B cell (primary cell): ENCODE measurements at regions not wholly inside any gene's neighbourhood (a gene's known extent, or its start where the extent isn't known, plus 50 kb on each side); places are given as distances from the start of the nearest gene placed in this dataset.

Experiments
- ATAC-seq: fragments of 200-7000 bp; cut with Tn5 transposase; one replicate; pipeline ENCODE4 v1.10.0; 2021; ENCODE audit warnings: low read depth, mild to moderate bottlenecking, moderate number of reproducible peaks, moderate library complexity
- CTCF ChIA-PET: fragments of 350-600 bp; sonication (Branson Sonifier 250); formaldehyde crosslinking; loops from one replicate; lab custom pipeline; 2021; ENCODE audit warnings: antibody characterized with exemption, inconsistent platforms; lab: Charles Lee
- POLR2A ChIA-PET: fragments of 350-600 bp; sonication (Branson Sonifier 250); formaldehyde crosslinking; loops from one replicate; lab custom pipeline; 2021; ENCODE audit warnings: antibody characterized with exemption; lab: Charles Lee
- DNase-seq: peaks from one replicate; pipeline ENCODE4 v3.0.0; 2013
- H2AFZ ChIP-seq: 2 replicates; pipeline ENCODE4 v1.6.1; 2012; ENCODE audit warnings: mild to moderate bottlenecking, low read depth, low read length; ENCODE audit not compliant: insufficient read depth, poor library complexity, severe bottlenecking
- H3K27ac ChIP-seq, 2 donors: 1 replicate in 1 of 2; 2 replicates in 1 of 2; pipeline ENCODE4 v1.5.1; 2012 to 2013; ENCODE audit warnings: low read length in 2 of 2, mild to moderate bottlenecking in 2 of 2, moderate library complexity in 1 of 2
- H3K27me3 ChIP-seq, 4 experiments: fragments of 200-600 bp in 1 of 4; sonication (generic) in 1 of 4; replicated peaks in 1 of 4; 1 replicate in 2 of 4; 2 replicates in 2 of 4; pipeline versions ENCODE4 v1.6.1 to v1.7.0; 2013 to 2016; ENCODE audit warnings: low read length in 3 of 4, mild to moderate bottlenecking in 2 of 4, mixed read lengths in 1 of 4, moderate library complexity in 1 of 4; ENCODE audit not compliant: insufficient read depth in 4 of 4, control insufficient read depth in 3 of 4; ENCODE audit errors: control extremely low read depth in 1 of 4
- H3K36me3 ChIP-seq, 2 experiments: replicated peaks in 1 of 2; 1 replicate in 1 of 2; 2 replicates in 1 of 2; pipeline versions ENCODE4 v1.6.1 to v1.7.1; 2013; ENCODE audit warnings: low read length in 1 of 2; ENCODE audit not compliant: insufficient read depth in 2 of 2, control insufficient read depth in 1 of 2; ENCODE audit errors: control extremely low read depth in 1 of 2, extremely low read depth in 1 of 2
- H3K4me1 ChIP-seq, 2 donors: fragments of 200-600 bp in 1 of 2; sonication (generic) in 1 of 2; 1 replicate in 1 of 2; 2 replicates in 1 of 2; pipeline versions ENCODE4 v1.5.1 to v1.6.1; 2013 to 2017; ENCODE audit warnings: low read length in 2 of 2; ENCODE audit not compliant: control insufficient read depth in 2 of 2, insufficient read depth in 2 of 2
- H3K4me2 ChIP-seq: replicated peaks from 2 replicates; pipeline ENCODE3; 2012; ENCODE audit warnings: mild to moderate bottlenecking, low read depth, low read length; ENCODE audit not compliant: poor library complexity, severe bottlenecking
- H3K4me3 ChIP-seq, 5 experiments: fragments of 200-600 bp in 1 of 5; sonication (generic) in 1 of 5; 1 replicate in 3 of 5; 2 replicates in 2 of 5; pipeline versions ENCODE4 v1.5.1 to v1.7.0; 2011 to 2016; ENCODE audit warnings: low read length in 4 of 5, mild to moderate bottlenecking in 4 of 5, low read depth in 2 of 5, control low read depth in 1 of 5, moderate library complexity in 1 of 5; ENCODE audit not compliant: insufficient read depth in 1 of 5; ENCODE audit errors: control extremely low read depth in 1 of 5, extremely low read depth in 1 of 5
- H3K79me2 ChIP-seq: fragments of 200-600 bp; sonication (generic); one replicate; pipeline ENCODE4 v1.6.0; 2016; ENCODE audit warnings: low read length; ENCODE audit not compliant: control insufficient read depth, insufficient read depth
- H3K9ac ChIP-seq: fragments of 200-600 bp; sonication (generic); 2 replicates; pipeline ENCODE4 v1.6.1; 2017; ENCODE audit warnings: mild to moderate bottlenecking, low read length, moderate library complexity
- H3K9me3 ChIP-seq, 3 donors: one replicate each; pipeline versions ENCODE4 v1.6.1 to v1.7.1; 2013; ENCODE audit warnings: low read length in 2 of 3; ENCODE audit not compliant: control insufficient read depth in 2 of 3, insufficient read depth in 1 of 3; ENCODE audit errors: control extremely low read depth in 1 of 3
- H4K20me1 ChIP-seq: 2 replicates; pipeline ENCODE4 v1.6.0; 2012; ENCODE audit warnings: mild to moderate bottlenecking, low read length; ENCODE audit not compliant: insufficient read depth, control insufficient read depth, poor library complexity, severe bottlenecking
- H3K27ac Mint-ChIP-seq: one replicate; pipeline ENCODE4 v1.8.0; 2021; ENCODE audit warnings: mixed read lengths
- H3K27me3 Mint-ChIP-seq: one replicate; pipeline ENCODE4 v1.8.0; 2021; ENCODE audit warnings: mixed read lengths
- H3K4me1 Mint-ChIP-seq: one replicate; pipeline ENCODE4 v1.8.0; 2021; ENCODE audit warnings: mixed read lengths
- H3K4me3 Mint-ChIP-seq: one replicate; pipeline ENCODE4 v1.8.0; 2021; ENCODE audit warnings: mixed read lengths
- H3K9me3 Mint-ChIP-seq: one replicate; pipeline ENCODE4 v1.8.0; 2022; ENCODE audit warnings: mixed read lengths; ENCODE audit not compliant: insufficient read depth
- CTCF ChIP-seq: fragments of 200-600 bp; IDR thresholded peaks from one replicate; pipeline ENCODE4 v1.8.0; 2022; ENCODE audit warnings: antibody characterized with exemption, mild to moderate bottlenecking
- EZH2 ChIP-seq: IDR thresholded peaks from 2 replicates; pipeline ENCODE4 v1.6.1; 2012; ENCODE audit warnings: borderline replicate concordance, low read depth, mild to moderate bottlenecking, moderate library complexity, low read length; ENCODE audit not compliant: insufficient read depth, poor library complexity, severe bottlenecking
- WGBS: methylation state at CpG from one replicate; pipeline ENCODE4 v1.1.5; 2013; ENCODE audit warnings: missing lambda C conversion rate; ENCODE audit not compliant: insufficient coverage; 5-methylcytosine and 5-hydroxymethylcytosine counted together
- intact Hi-C: fragments of 100-400 bp; cut with micrococcal nuclease; formaldehyde crosslinking; loops from one replicate; pipeline ENCODE4 v1.10.0; 2022

DNA sequence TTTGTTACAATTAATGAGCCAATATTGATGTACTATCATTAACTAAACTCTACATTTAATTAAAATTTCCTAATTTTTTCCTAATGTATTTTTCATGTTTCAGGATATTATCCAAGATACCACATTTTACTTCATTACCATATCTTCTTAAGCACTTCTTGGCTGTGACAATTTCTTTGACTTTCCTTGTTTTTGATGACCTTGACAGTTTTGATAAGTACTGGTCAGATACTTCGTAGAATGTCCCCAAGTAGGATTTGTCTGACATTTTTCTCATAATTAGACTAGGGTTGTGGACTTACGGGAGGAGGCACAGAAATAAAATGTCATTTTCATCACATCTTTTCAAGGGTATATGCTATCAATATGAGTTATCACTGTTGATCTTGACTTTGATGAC lies 700.9 kb downstream of the BCL11B start:
- no peaks in the 10 kb centered on the region for H3K36me3 ChIP-seq
- no peaks in the 10 kb centered on the region for H3K9me3 Mint-ChIP-seq
- H3K4me2 ChIP-seq: no peak overlapping the region
- H3K4me3 Mint-ChIP-seq: no peak overlapping the region
- H3K9me3 ChIP-seq: no peaks in the 10 kb centered on the region
- DNase-seq (no peak), ATAC-seq (no peak)
- no peak overlapping the region for H3K4me3 ChIP-seq
- no peaks in the 10 kb centered on the region for H3K79me2 ChIP-seq
- no peak for TF ChIP-seq EZH2
- TF ChIP-seq CTCF: no peak
- H2AFZ ChIP-seq: no peak overlapping the region
- CTCF ChIA-PET: no interaction called here
- no peak overlapping the region for H3K27ac Mint-ChIP-seq
- POLR2A ChIA-PET: no interaction called here
- no peak overlapping the region for H3K27ac ChIP-seq
- no peaks in the 10 kb centered on the region for H3K27me3 ChIP-seq
- H3K4me1 Mint-ChIP-seq: no peaks in the 10 kb centered on the region
- WGBS: no CpG with 5 or more reads among the region's 2 CpGs
- H3K4me1 ChIP-seq: no peaks in the 10 kb centered on the region
- no peaks in the 10 kb centered on the region for H3K27me3 Mint-ChIP-seq
- no peaks in the 10 kb centered on the region for H4K20me1 ChIP-seq
- no peak overlapping the region for H3K9ac ChIP-seq
- intact Hi-C loops: no loop called here

- ChIA-PET CTCF (no interaction called here), POLR2A (no interaction called here)
- H2AFZ ChIP-seq: no peak overlapping the region
- no peak for DNase-seq
- peaks cover under 1% of the 10 kb centered on the region for H3K9me3 Mint-ChIP-seq
- TF ChIP-seq EZH2: no peak
- no peak for TF ChIP-seq CTCF
- no peak overlapping the region for H3K27ac Mint-ChIP-seq
- WGBS: 71% methylated on average over 1 of the region's 2 CpGs
- H3K4me3 ChIP-seq: no peak overlapping the region
- H3K4me2 ChIP-seq: no peak overlapping the region
- H3K9me3 ChIP-seq: no peaks in the 10 kb centered on the region
- H3K4me1 Mint-ChIP-seq: no peaks in the 10 kb centered on the region
- H3K27me3 Mint-ChIP-seq: no peaks in the 10 kb centered on the region
- H3K36me3 ChIP-seq: no peaks in the 10 kb centered on the region
- H3K79me2 ChIP-seq: no peaks in the 10 kb centered on the region
- no peak overlapping the region for H3K4me3 Mint-ChIP-seq
- no peaks in the 10 kb centered on the region for H4K20me1 ChIP-seq
- intact Hi-C loops: no loop called here
- H3K27me3 ChIP-seq: no peaks in the 10 kb centered on the region
- no peaks in the 10 kb centered on the region for H3K4me1 ChIP-seq
- H3K27ac ChIP-seq: no peak overlapping the region
- H3K9ac ChIP-seq: no peak overlapping the region
- ATAC-seq: no peak
Observed at GRCh38 chr14:98573082-98573481, 698.9 kb downstream of the BCL11B start.
